Panc1 (cell line): ENCODE measurements at regions not wholly inside any gene's neighbourhood (a gene's known extent, or its start where the extent isn't known, plus 50 kb on each side); places are given as distances from the start of the nearest gene placed in this dataset.

Source experiments
- CTCF ChIP-seq: fragments of 450-650 bp; IDR thresholded peaks from 2 replicates; pipeline ENCODE4 v1.5.1; 2017; ENCODE audit warnings: mild to moderate bottlenecking
- POLR2AphosphoS5 ChIP-seq: IDR thresholded peaks from 2 replicates; pipeline ENCODE4 v1.6.1; 2012; ENCODE audit warnings: mild to moderate bottlenecking, low read depth, low read length, moderate library complexity

GRCh38 chr2:163306647-163307046 lies 429.2 kb downstream of the FIGN start:
- TF ChIP-seq CTCF (no peak), POLR2AphosphoS5 (no peak)
